ENCODE measurements at regions not wholly inside any gene's neighbourhood (a gene's known extent, or its start where the extent isn't known, plus 50 kb on each side); places are given as distances from the start of the nearest gene placed in this dataset.

DNA sequence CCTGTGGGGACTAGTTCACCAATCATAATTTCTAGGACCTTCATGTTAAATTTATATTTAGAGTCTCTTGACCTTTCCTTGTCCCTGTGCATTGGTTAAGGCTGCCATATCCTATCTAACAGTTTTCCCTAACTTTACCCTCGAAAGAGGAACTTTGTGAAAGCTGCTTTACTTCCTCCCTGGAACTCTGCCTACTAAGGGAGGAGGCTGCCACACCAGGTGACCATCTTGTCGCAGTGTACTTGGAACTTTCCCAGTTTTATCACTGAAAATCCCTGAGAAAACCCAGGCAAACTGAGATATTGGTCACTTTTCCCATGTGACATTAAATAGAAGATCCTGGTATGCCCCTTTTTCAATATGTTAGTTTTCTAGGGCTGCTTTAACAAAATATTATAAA lies 317.6 kb upstream of the TSHZ2 start:
- TF ChIP-seq TEAD4 (IDR thresholded peaks at IDR 0.05) (no peak), TAF1 (IDR thresholded peaks at IDR 0.05; ENCODE audit: low read depth) (no peak), FOXM1 (IDR thresholded peaks at IDR 0.05; ENCODE audit: borderline replicate concordance, low read depth) (no peak), YY1 (IDR thresholded peaks at IDR 0.05; ENCODE audit: low read depth) (no peak), EP300 (IDR thresholded peaks at IDR 0.05; ENCODE audit: borderline replicate concordance) (no peak), RAD21 (IDR thresholded peaks at IDR 0.05; ENCODE audit: low read depth) (no peak), EGR1 (IDR thresholded peaks at IDR 0.05) (no peak), TCF12 (IDR thresholded peaks at IDR 0.05; ENCODE audit: low read depth) (no peak), NFIC (IDR thresholded peaks at IDR 0.05) (no peak), CREB1 (IDR thresholded peaks at IDR 0.05; ENCODE audit: low read depth) (no peak), CEBPB (IDR thresholded peaks at IDR 0.05) (no peak), ZBTB7A (IDR thresholded peaks at IDR 0.05; ENCODE audit: low read depth) (no peak)
- TF ChIP-seq, protein P1, sequence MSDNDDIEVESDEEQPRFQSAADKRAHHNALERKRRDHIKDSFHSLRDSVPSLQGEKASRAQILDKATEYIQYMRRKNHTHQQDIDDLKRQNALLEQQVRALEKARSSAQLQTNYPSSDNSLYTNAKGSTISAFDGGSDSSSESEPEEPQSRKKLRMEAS (IDR thresholded peaks at IDR 0.05): no peak
- TF ChIP-seq, protein P2, sequence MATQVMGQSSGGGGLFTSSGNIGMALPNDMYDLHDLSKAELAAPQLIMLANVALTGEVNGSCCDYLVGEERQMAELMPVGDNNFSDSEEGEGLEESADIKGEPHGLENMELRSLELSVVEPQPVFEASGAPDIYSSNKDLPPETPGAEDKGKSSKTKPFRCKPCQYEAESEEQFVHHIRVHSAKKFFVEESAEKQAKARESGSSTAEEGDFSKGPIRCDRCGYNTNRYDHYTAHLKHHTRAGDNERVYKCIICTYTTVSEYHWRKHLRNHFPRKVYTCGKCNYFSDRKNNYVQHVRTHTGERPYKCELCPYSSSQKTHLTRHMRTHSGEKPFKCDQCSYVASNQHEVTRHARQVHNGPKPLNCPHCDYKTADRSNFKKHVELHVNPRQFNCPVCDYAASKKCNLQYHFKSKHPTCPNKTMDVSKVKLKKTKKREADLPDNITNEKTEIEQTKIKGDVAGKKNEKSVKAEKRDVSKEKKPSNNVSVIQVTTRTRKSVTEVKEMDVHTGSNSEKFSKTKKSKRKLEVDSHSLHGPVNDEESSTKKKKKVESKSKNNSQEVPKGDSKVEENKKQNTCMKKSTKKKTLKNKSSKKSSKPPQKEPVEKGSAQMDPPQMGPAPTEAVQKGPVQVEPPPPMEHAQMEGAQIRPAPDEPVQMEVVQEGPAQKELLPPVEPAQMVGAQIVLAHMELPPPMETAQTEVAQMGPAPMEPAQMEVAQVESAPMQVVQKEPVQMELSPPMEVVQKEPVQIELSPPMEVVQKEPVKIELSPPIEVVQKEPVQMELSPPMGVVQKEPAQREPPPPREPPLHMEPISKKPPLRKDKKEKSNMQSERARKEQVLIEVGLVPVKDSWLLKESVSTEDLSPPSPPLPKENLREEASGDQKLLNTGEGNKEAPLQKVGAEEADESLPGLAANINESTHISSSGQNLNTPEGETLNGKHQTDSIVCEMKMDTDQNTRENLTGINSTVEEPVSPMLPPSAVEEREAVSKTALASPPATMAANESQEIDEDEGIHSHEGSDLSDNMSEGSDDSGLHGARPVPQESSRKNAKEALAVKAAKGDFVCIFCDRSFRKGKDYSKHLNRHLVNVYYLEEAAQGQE (IDR thresholded peaks at IDR 0.05; ENCODE audit: low read depth): no peak
- TF ChIP-seq, protein P3, sequence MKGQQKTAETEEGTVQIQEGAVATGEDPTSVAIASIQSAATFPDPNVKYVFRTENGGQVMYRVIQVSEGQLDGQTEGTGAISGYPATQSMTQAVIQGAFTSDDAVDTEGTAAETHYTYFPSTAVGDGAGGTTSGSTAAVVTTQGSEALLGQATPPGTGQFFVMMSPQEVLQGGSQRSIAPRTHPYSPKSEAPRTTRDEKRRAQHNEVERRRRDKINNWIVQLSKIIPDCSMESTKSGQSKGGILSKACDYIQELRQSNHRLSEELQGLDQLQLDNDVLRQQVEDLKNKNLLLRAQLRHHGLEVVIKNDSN (IDR thresholded peaks at IDR 0.05): no peak

DNA sequence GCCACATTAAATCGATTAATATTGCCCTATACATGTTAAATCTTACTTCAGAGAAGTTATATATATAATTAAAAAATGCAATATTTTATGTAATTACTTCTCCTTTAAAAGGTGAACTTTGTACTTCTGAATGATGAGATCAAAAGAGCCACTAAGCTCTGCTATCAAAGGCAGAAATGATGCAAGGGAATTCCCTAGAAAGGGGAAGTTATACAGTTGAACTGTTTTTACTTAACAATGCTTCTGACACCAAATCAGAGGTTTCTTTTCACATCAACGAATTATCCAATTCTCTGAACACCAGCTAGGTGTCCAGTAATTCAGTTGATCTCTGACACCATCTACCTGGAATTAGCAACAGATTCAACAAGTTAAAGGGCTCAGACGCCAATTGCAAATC lies 319.9 kb upstream of the TSHZ2 start:
- no peak for TF ChIP-seq YY1 (IDR thresholded peaks at IDR 0.05; ENCODE audit: low read depth)

DNA sequence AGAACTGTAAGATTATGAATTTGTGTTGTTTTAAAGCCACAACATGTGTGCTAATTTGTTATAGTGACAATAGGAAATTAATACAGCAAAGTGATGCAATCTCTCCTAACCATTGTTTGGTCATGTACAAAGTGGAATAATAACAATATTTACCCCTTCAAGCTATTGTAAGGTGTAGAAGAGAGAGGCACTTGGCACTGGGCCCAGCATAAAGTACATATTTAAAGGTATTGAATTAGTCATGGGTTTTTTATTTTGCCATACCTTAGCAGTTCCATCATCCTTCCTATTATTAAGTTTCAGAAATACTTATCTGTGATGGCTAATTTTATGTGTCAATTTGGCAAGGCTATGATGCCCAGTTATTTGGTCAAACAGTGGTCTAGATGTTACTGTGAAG lies 322.4 kb upstream of the TSHZ2 start:
- no peak for TF ChIP-seq ZBTB7A (IDR thresholded peaks at IDR 0.05; ENCODE audit: low read depth)
- TF ChIP-seq FOXM1 (IDR thresholded peaks at IDR 0.05; ENCODE audit: borderline replicate concordance, low read depth): no peak
- TF ChIP-seq, protein P3 (IDR thresholded peaks at IDR 0.05): no peak
- TF ChIP-seq EGR1 (IDR thresholded peaks at IDR 0.05): no peak
- TF ChIP-seq TCF12 (IDR thresholded peaks at IDR 0.05; ENCODE audit: low read depth): no peak
- no peak for TF ChIP-seq RAD21 (IDR thresholded peaks at IDR 0.05; ENCODE audit: low read depth)
- no peak for TF ChIP-seq TEAD4 (IDR thresholded peaks at IDR 0.05)
- TF ChIP-seq YY1 (IDR thresholded peaks at IDR 0.05; ENCODE audit: low read depth): no peak
- TF ChIP-seq NFIC (IDR thresholded peaks at IDR 0.05): no peak
- no peak for TF ChIP-seq TAF1 (IDR thresholded peaks at IDR 0.05; ENCODE audit: low read depth)
- TF ChIP-seq, protein P1 (IDR thresholded peaks at IDR 0.05): no peak
- TF ChIP-seq, protein P2 (IDR thresholded peaks at IDR 0.05; ENCODE audit: low read depth): no peak
- TF ChIP-seq CREB1 (IDR thresholded peaks at IDR 0.05; ENCODE audit: low read depth): no peak
- no peak for TF ChIP-seq CEBPB (IDR thresholded peaks at IDR 0.05)
- TF ChIP-seq EP300 (IDR thresholded peaks at IDR 0.05; ENCODE audit: borderline replicate concordance): no peak

DNA sequence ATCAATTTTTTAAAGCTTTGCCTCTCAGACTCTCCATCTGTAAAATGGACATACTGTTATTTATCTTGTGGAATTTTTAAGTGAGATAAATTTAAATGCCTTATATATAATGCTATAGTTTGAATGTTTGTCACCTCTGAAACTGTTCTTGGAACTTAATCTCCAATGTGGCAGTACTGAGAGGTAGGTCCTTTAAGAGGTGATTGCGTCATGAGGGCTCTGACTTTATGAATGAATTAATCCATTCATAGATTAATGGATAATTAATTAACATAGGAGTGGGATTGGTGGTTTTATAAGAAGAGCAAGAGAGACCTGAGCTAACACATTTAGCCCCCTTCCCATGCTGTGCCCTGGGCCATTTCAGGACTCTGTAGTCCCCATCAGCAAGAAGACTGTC lies 326.3 kb upstream of the TSHZ2 start:
- TF ChIP-seq, protein P3 (IDR thresholded peaks at IDR 0.05): no peak

DNA sequence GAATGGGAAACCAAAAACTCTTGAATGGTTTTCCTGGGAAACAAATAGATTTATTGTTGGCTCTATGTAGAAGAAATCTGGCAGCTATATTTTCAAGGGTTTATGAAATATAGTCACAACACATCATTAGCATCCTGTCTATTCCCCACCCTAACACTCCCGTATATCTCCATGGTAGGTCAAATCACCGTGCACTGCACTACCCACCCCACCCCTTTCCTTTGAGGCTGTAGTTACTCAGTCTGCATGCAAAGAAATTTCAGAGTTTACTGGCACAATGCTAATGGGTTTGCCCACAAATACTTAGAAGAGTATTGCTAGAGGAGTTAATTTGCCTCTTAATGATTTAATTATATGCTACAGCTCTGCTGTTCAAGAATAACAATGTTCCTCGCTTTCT lies 329.1 kb upstream of the TSHZ2 start:
- TF ChIP-seq YY1 (IDR thresholded peaks at IDR 0.05; ENCODE audit: low read depth) (no peak), CREB1 (IDR thresholded peaks at IDR 0.05; ENCODE audit: low read depth) (no peak), NFIC (IDR thresholded peaks at IDR 0.05) (no peak), TCF12 (IDR thresholded peaks at IDR 0.05; ENCODE audit: low read depth) (no peak), TEAD4 (IDR thresholded peaks at IDR 0.05) (no peak), RAD21 (IDR thresholded peaks at IDR 0.05; ENCODE audit: low read depth) (no peak), CEBPB (IDR thresholded peaks at IDR 0.05) (no peak), EP300 (IDR thresholded peaks at IDR 0.05; ENCODE audit: borderline replicate concordance) (no peak), FOXM1 (IDR thresholded peaks at IDR 0.05; ENCODE audit: borderline replicate concordance, low read depth) (no peak), TAF1 (IDR thresholded peaks at IDR 0.05; ENCODE audit: low read depth) (no peak)
- TF ChIP-seq, protein P1 (IDR thresholded peaks at IDR 0.05): no peak
- TF ChIP-seq, protein P3 (IDR thresholded peaks at IDR 0.05): no peak
- TF ChIP-seq, protein P2 (IDR thresholded peaks at IDR 0.05; ENCODE audit: low read depth): no peak
